ENCODE measurements at regions not wholly inside any gene's neighbourhood (a gene's known extent, or its start where the extent isn't known, plus 50 kb on each side); places are given as distances from the start of the nearest gene placed in this dataset.
A peak's percentile ranks its signal among the peaks of the same experiment; 100 is the strongest.

- Histone ChIP-seq H3K4me1 (ENCODE audit: insufficient read depth, low read length) (peaks cover 18% of the 10 kb centered on the region), H3K27me3 (ENCODE audit: low read length) (no peaks in the 10 kb centered on the region), H3K4me3 (ENCODE audit: low read length) (no peak overlapping the region), H3K9me3 (ENCODE audit: low read length) (no peaks in the 10 kb centered on the region), H3K79me2 (ENCODE audit: low read length) (no peaks in the 10 kb centered on the region), H2AFZ (ENCODE audit: low read length) (no peak overlapping the region), H3K9ac (ENCODE audit: low read length) (peak overlapping the region; percentile 71; the same call in 1 of the 2 replicates), H3K9me2 (replicated peaks; ENCODE audit: low read length) (no peaks in the 10 kb centered on the region), H3K4me2 (ENCODE audit: low read length) (no peak overlapping the region), H3K27ac (ENCODE audit: low read length) (no peak overlapping the region), H3K36me3 (ENCODE audit: low read depth, low read length) (no peaks in the 10 kb centered on the region), H4K20me1 (ENCODE audit: low read length) (no peaks in the 10 kb centered on the region), H3F3A (ENCODE audit: low read length, unreplicated experiment) (no peaks in the 10 kb centered on the region)
- no peak for DNase-seq
- ChIA-PET CTCF (no interaction called here), POLR2A (ENCODE audit: unreplicated experiment) (no interaction called here)
- ATAC-seq: no peak
- no TSS peak for BruUV-seq (replicated peaks)
- no peak for TF ChIP-seq EZH2phosphoT487 (IDR thresholded peaks at IDR 0.05; ENCODE audit: borderline replicate concordance, low read length)
- intact Hi-C loops (cut with micrococcal nuclease): no loop called here
Observed at GRCh38 chr10:4475827-4476490, 350.0 kb upstream of the AKR1E2 start.

- no peak overlapping the region for H3K4me3 ChIP-seq (ENCODE audit: low read length)
- peak overlapping the region; percentile 91 for H3K27ac ChIP-seq (ENCODE audit: low read length)
- intact Hi-C loops (cut with micrococcal nuclease): no loop called here
- no peaks in the 10 kb centered on the region for H3K9me3 ChIP-seq (ENCODE audit: low read length)
- H3K79me2 ChIP-seq (ENCODE audit: low read length): no peaks in the 10 kb centered on the region
- peak overlapping the region; percentile 54; the same call in 1 of the 2 replicates for H3K4me2 ChIP-seq (ENCODE audit: low read length)
- H3K36me3 ChIP-seq (ENCODE audit: low read depth, low read length): no peaks in the 10 kb centered on the region
- no peaks in the 10 kb centered on the region for H3F3A ChIP-seq (ENCODE audit: low read length, unreplicated experiment)
- H3K9ac ChIP-seq (ENCODE audit: low read length): peak overlapping the region; percentile 71
- TF ChIP-seq EZH2phosphoT487 (IDR thresholded peaks at IDR 0.05; ENCODE audit: borderline replicate concordance, low read length) (no peak), EZH2 (IDR thresholded peaks at IDR 0.05; ENCODE audit: low read length, unreplicated experiment) (no peak)
- TF ChIP-seq, protein P1, sequence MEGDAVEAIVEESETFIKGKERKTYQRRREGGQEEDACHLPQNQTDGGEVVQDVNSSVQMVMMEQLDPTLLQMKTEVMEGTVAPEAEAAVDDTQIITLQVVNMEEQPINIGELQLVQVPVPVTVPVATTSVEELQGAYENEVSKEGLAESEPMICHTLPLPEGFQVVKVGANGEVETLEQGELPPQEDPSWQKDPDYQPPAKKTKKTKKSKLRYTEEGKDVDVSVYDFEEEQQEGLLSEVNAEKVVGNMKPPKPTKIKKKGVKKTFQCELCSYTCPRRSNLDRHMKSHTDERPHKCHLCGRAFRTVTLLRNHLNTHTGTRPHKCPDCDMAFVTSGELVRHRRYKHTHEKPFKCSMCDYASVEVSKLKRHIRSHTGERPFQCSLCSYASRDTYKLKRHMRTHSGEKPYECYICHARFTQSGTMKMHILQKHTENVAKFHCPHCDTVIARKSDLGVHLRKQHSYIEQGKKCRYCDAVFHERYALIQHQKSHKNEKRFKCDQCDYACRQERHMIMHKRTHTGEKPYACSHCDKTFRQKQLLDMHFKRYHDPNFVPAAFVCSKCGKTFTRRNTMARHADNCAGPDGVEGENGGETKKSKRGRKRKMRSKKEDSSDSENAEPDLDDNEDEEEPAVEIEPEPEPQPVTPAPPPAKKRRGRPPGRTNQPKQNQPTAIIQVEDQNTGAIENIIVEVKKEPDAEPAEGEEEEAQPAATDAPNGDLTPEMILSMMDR (conservative IDR thresholded peaks at IDR 0.05; ENCODE audit: low read depth, low read length): no peak
- H3K9me2 ChIP-seq (replicated peaks; ENCODE audit: low read length): no peaks in the 10 kb centered on the region
- ATAC-seq (peak; percentile 95), DNase-seq (peak; percentile 79)
- ChIA-PET CTCF (no interaction called here), POLR2A (ENCODE audit: unreplicated experiment) (no interaction called here)
- peaks cover 27% of the 10 kb centered on the region for H3K4me1 ChIP-seq (ENCODE audit: insufficient read depth, low read length)
- no TSS peak for BruUV-seq (replicated peaks)
- peak overlapping the region; percentile 50 for H2AFZ ChIP-seq (ENCODE audit: low read length)
- no peaks in the 10 kb centered on the region for H4K20me1 ChIP-seq (ENCODE audit: low read length)
- H3K27me3 ChIP-seq (ENCODE audit: low read length): no peaks in the 10 kb centered on the region
Observed at GRCh38 chr10:4474829-4475228, 351.2 kb upstream of the AKR1E2 start.

GRCh38 chr10:4473977-4474376 is 352.0 kb upstream of the AKR1E2 start:
- POLR2A ChIA-PET (ENCODE audit: unreplicated experiment): no interaction called here
- Histone ChIP-seq H3K27ac (ENCODE audit: low read length) (peak overlapping the region; percentile 91), H3K9me2 (replicated peaks; ENCODE audit: low read length) (no peaks in the 10 kb centered on the region), H3F3A (ENCODE audit: low read length, unreplicated experiment) (no peaks in the 10 kb centered on the region), H3K9ac (ENCODE audit: low read length) (peak overlapping the region; percentile 42), H3K4me1 (ENCODE audit: insufficient read depth, low read length) (peaks cover 27% of the 10 kb centered on the region), H3K4me3 (ENCODE audit: low read length) (no peak overlapping the region), H3K27me3 (ENCODE audit: low read length) (no peaks in the 10 kb centered on the region), H4K20me1 (ENCODE audit: low read length) (no peaks in the 10 kb centered on the region), H3K36me3 (ENCODE audit: low read depth, low read length) (no peaks in the 10 kb centered on the region), H3K4me2 (ENCODE audit: low read length) (no peak overlapping the region), H3K79me2 (ENCODE audit: low read length) (no peaks in the 10 kb centered on the region), H2AFZ (ENCODE audit: low read length) (no peak overlapping the region), H3K9me3 (ENCODE audit: low read length) (no peaks in the 10 kb centered on the region)
- DNase-seq: peak; percentile 8
- intact Hi-C loops (cut with micrococcal nuclease): no loop called here
- no peak for ATAC-seq
- no TSS peak for BruUV-seq (replicated peaks)
- TF ChIP-seq, protein P1 (conservative IDR thresholded peaks at IDR 0.05; ENCODE audit: low read depth, low read length): no peak
- TF ChIP-seq EZH2 (IDR thresholded peaks at IDR 0.05; ENCODE audit: low read length, unreplicated experiment) (no peak), EZH2phosphoT487 (IDR thresholded peaks at IDR 0.05; ENCODE audit: borderline replicate concordance, low read length) (no peak)
- CTCF ChIA-PET: no interaction called here

All from PC-3 (cell line).